ENCODE measurements at regions not wholly inside any gene's neighbourhood (a gene's known extent, or its start where the extent isn't known, plus 50 kb on each side); places are given as distances from the start of the nearest gene placed in this dataset.

DNA sequence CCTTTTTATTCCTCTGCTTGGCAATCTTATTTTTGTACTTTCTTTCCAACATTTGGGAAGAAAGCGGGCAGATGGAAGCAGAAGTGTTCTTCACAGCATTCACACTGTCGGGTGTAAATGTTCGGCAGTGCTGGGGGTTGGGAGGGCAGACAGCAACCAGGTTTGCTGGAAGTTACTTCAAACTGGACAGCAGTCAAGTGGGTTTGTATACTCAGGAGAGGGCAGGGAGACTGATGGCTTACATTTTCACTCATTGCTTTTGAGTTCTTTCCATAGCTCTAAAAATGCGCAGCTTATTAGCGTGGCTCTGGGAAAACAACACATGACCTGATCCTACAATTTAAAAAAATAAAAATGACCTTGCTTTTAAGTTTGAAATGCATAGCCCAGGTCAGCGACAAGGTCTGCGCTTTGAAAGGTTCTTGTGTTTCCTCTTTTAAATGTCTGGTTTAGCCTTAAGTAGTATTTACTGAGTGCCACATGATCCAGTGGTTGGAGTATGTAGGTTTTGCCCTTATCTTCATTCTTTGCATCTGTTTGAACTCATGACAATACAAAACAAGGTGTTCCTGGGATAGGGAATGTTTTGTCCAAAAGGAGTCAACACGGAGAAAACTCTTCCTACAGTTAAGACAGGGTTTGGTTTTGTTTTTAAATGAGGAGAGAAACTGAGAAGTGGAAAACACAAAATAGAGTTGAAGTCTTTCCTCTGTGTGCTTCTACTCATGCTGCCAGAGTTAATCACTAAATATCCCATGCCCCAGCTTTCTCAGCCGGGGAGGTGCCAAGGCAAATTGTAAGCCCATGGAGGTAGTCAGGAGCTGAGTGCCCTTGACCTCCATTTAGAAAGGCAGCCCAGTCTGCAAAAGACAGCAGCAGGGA, 132.7 kb upstream of the DMRT1 start:
- DNase-seq (ENCODE audit: low spot score): no peak
- Histone ChIP-seq H3K27me3 (ENCODE audit: insufficient read depth) (no peaks in the 10 kb centered on the region), H3K4me3 (no peak overlapping the region), H4K20me1 (replicated peaks; ENCODE audit: insufficient read depth) (no peaks in the 10 kb centered on the region; the same call in 1 of the 2 replicates), H3F3A (replicated peaks; ENCODE audit: low read depth) (no peaks in the 10 kb centered on the region), H3K79me2 (replicated peaks; ENCODE audit: insufficient read depth) (0 out of 2 replicates have a peak, but pooled peaks cover 4% of the 10 kb centered on the region), H3K4me1 (ENCODE audit: insufficient read depth) (peaks cover 5% of the 10 kb centered on the region), H3K4me2 (no peak overlapping the region), H2AFZ (no peak overlapping the region), H3K9me2 (ENCODE audit: insufficient read depth) (no peaks in the 10 kb centered on the region), H3K27ac (ENCODE audit: low read depth) (no peak overlapping the region), H3K36me3 (ENCODE audit: insufficient read depth) (no peaks in the 10 kb centered on the region; the same call in 1 of the 2 replicates)
- Mint-ChIP-seq H3K27ac (no peak overlapping the region), H3K4me3 (no peak overlapping the region; the same call in 2 of the 3 replicates), H3K9me3 (no peaks in the 10 kb centered on the region; the same call in 2 of the 3 replicates), H3K36me3 (ENCODE audit: low read depth) (peaks cover 22% of the 10 kb centered on the region), H3K27me3 (ENCODE audit: insufficient read depth, low read depth, poor library complexity) (peaks cover 11% of the 10 kb centered on the region), H3K4me1 (peaks cover 23% of the 10 kb centered on the region)
- ATAC-seq: no peak
- TF ChIP-seq, protein P1, sequence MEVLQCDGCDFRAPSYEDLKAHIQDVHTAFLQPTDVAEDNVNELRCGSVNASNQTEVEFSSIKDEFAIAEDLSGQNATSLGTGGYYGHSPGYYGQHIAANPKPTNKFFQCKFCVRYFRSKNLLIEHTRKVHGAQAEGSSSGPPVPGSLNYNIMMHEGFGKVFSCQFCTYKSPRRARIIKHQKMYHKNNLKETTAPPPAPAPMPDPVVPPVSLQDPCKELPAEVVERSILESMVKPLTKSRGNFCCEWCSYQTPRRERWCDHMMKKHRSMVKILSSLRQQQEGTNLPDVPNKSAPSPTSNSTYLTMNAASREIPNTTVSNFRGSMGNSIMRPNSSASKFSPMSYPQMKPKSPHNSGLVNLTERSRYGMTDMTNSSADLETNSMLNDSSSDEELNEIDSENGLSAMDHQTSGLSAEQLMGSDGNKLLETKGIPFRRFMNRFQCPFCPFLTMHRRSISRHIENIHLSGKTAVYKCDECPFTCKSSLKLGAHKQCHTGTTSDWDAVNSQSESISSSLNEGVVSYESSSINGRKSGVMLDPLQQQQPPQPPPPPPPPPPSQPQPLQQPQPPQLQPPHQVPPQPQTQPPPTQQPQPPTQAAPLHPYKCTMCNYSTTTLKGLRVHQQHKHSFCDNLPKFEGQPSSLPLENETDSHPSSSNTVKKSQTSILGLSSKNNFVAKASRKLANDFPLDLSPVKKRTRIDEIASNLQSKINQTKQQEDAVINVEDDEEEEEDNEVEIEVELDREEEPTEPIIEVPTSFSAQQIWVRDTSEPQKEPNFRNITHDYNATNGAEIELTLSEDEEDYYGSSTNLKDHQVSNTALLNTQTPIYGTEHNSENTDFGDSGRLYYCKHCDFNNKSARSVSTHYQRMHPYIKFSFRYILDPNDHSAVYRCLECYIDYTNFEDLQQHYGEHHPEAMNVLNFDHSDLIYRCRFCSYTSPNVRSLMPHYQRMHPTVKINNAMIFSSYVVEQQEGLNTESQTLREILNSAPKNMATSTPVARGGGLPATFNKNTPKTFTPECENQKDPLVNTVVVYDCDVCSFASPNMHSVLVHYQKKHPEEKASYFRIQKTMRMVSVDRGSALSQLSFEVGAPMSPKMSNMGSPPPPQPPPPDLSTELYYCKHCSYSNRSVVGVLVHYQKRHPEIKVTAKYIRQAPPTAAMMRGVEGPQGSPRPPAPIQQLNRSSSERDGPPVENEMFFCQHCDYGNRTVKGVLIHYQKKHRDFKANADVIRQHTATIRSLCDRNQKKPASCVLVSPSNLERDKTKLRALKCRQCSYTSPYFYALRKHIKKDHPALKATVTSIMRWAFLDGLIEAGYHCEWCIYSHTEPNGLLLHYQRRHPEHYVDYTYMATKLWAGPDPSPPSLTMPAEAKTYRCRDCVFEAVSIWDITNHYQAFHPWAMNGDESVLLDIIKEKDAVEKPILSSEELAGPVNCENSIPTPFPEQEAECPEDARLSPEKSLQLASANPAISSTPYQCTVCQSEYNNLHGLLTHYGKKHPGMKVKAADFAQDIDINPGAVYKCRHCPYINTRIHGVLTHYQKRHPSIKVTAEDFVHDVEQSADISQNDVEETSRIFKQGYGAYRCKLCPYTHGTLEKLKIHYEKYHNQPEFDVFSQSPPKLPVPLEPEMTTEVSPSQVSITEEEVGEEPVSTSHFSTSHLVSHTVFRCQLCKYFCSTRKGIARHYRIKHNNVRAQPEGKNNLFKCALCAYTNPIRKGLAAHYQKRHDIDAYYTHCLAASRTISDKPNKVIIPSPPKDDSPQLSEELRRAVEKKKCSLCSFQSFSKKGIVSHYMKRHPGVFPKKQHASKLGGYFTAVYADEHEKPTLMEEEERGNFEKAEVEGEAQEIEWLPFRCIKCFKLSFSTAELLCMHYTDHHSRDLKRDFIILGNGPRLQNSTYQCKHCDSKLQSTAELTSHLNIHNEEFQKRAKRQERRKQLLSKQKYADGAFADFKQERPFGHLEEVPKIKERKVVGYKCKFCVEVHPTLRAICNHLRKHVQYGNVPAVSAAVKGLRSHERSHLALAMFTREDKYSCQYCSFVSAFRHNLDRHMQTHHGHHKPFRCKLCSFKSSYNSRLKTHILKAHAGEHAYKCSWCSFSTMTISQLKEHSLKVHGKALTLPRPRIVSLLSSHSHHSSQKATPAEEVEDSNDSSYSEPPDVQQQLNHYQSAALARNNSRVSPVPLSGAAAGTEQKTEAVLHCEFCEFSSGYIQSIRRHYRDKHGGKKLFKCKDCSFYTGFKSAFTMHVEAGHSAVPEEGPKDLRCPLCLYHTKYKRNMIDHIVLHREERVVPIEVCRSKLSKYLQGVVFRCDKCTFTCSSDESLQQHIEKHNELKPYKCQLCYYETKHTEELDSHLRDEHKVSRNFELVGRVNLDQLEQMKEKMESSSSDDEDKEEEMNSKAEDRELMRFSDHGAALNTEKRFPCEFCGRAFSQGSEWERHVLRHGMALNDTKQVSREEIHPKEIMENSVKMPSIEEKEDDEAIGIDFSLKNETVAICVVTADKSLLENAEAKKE (CRISPR knock-in tag; IDR thresholded peaks at IDR 0.05): no peak
- TF ChIP-seq EZH2phosphoT487 (IDR thresholded peaks at IDR 0.05; ENCODE audit: unreplicated experiment) (no peak), NANOG (IDR thresholded peaks at IDR 0.05; ENCODE audit: borderline replicate concordance) (no peak), CREB1 (CRISPR knock-in tag; IDR thresholded peaks at IDR 0.05; ENCODE audit: low read depth) (no peak), EZH2 (IDR thresholded peaks at IDR 0.05; ENCODE audit: low read depth, unreplicated experiment) (no peak), POLR2AphosphoS5 (IDR thresholded peaks at IDR 0.05; ENCODE audit: low read depth) (no peak), ZNF114 (CRISPR knock-in tag; IDR thresholded peaks at IDR 0.05) (no peak), ZNF331 (CRISPR knock-in tag; IDR thresholded peaks at IDR 0.05; ENCODE audit: low read depth) (no peak), STAT1 (IDR thresholded peaks at IDR 0.05; ENCODE audit: unreplicated experiment) (no peak), JUNB (IDR thresholded peaks at IDR 0.05; ENCODE audit: unreplicated experiment) (no peak)
- TF ChIP-seq, protein P2, sequence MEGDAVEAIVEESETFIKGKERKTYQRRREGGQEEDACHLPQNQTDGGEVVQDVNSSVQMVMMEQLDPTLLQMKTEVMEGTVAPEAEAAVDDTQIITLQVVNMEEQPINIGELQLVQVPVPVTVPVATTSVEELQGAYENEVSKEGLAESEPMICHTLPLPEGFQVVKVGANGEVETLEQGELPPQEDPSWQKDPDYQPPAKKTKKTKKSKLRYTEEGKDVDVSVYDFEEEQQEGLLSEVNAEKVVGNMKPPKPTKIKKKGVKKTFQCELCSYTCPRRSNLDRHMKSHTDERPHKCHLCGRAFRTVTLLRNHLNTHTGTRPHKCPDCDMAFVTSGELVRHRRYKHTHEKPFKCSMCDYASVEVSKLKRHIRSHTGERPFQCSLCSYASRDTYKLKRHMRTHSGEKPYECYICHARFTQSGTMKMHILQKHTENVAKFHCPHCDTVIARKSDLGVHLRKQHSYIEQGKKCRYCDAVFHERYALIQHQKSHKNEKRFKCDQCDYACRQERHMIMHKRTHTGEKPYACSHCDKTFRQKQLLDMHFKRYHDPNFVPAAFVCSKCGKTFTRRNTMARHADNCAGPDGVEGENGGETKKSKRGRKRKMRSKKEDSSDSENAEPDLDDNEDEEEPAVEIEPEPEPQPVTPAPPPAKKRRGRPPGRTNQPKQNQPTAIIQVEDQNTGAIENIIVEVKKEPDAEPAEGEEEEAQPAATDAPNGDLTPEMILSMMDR (conservative IDR thresholded peaks at IDR 0.05; ENCODE audit: low read depth in 2 of 2): no peak
- TF ChIP-seq, protein P3, sequence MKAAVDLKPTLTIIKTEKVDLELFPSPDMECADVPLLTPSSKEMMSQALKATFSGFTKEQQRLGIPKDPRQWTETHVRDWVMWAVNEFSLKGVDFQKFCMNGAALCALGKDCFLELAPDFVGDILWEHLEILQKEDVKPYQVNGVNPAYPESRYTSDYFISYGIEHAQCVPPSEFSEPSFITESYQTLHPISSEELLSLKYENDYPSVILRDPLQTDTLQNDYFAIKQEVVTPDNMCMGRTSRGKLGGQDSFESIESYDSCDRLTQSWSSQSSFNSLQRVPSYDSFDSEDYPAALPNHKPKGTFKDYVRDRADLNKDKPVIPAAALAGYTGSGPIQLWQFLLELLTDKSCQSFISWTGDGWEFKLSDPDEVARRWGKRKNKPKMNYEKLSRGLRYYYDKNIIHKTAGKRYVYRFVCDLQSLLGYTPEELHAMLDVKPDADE (IDR thresholded peaks at IDR 0.05): no peak
- TF ChIP-seq, protein P4, sequence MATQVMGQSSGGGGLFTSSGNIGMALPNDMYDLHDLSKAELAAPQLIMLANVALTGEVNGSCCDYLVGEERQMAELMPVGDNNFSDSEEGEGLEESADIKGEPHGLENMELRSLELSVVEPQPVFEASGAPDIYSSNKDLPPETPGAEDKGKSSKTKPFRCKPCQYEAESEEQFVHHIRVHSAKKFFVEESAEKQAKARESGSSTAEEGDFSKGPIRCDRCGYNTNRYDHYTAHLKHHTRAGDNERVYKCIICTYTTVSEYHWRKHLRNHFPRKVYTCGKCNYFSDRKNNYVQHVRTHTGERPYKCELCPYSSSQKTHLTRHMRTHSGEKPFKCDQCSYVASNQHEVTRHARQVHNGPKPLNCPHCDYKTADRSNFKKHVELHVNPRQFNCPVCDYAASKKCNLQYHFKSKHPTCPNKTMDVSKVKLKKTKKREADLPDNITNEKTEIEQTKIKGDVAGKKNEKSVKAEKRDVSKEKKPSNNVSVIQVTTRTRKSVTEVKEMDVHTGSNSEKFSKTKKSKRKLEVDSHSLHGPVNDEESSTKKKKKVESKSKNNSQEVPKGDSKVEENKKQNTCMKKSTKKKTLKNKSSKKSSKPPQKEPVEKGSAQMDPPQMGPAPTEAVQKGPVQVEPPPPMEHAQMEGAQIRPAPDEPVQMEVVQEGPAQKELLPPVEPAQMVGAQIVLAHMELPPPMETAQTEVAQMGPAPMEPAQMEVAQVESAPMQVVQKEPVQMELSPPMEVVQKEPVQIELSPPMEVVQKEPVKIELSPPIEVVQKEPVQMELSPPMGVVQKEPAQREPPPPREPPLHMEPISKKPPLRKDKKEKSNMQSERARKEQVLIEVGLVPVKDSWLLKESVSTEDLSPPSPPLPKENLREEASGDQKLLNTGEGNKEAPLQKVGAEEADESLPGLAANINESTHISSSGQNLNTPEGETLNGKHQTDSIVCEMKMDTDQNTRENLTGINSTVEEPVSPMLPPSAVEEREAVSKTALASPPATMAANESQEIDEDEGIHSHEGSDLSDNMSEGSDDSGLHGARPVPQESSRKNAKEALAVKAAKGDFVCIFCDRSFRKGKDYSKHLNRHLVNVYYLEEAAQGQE (IDR thresholded peaks at IDR 0.05; ENCODE audit: unreplicated experiment): no peak

All from GM23338 (cell line).